OCI-LY3 (cell line): ENCODE measurements at regions not wholly inside any gene's neighbourhood (a gene's known extent, or its start where the extent isn't known, plus 50 kb on each side); places are given as distances from the start of the nearest gene placed in this dataset.

Source experiments
- H2AFZ ChIP-seq: fragments of 200-600, 300-600 bp; shearing (Covaris generic); 2 replicates; pipeline ENCODE4 v1.6.0; 2014; ENCODE audit warnings: antibody characterized with exemption, low read depth, low read length
- H3K27ac ChIP-seq: fragments of 200-600, 300-600 bp; sonication (generic); 2 replicates; pipeline ENCODE4 v1.5.1; 2014; ENCODE audit warnings: mild to moderate bottlenecking, low read length, moderate library complexity, mixed read lengths
- H3K27me3 ChIP-seq: fragments of 200-600, 300-600 bp; sonication (generic); 2 replicates; pipeline ENCODE4 v1.6.1; 2014; ENCODE audit warnings: low read depth, low read length, mixed read lengths
- H3K36me3 ChIP-seq: fragments of 200-600, 300-600 bp; sonication (generic); replicated peaks from 2 replicates; pipeline ENCODE3; 2014; ENCODE audit warnings: low read depth, low read length, mixed read lengths
- H3K4me1 ChIP-seq: fragments of 300-600, 200-600 bp; sonication (generic); 2 replicates; pipeline ENCODE4 v1.6.1; 2014; ENCODE audit warnings: low read length, mixed read lengths
- H3K4me2 ChIP-seq: fragments of 200-600, 300-600 bp; sonication (generic); 2 replicates; pipeline ENCODE4 v1.6.1; 2014; ENCODE audit warnings: low read length, mixed read lengths
- H3K4me3 ChIP-seq: fragments of 300-600, 200-600 bp; sonication (generic); 2 replicates; pipeline ENCODE4 v1.5.1; 2014; ENCODE audit warnings: antibody characterized with exemption, mild to moderate bottlenecking, low read length, moderate library complexity
- H3K79me2 ChIP-seq: fragments of 300-600, 200-600 bp; shearing (Covaris generic); 2 replicates; pipeline ENCODE4 v1.6.1; 2014; ENCODE audit warnings: mild to moderate bottlenecking, low read length, mixed read lengths
- H3K9ac ChIP-seq: fragments of 300-600, 200-600 bp; shearing (Covaris generic); 2 replicates; pipeline ENCODE4 v1.6.0; 2014; ENCODE audit warnings: mild to moderate bottlenecking, low read length, moderate library complexity
- H3K9me3 ChIP-seq: fragments of 200-600, 300-600 bp; shearing (Covaris generic); 2 replicates; pipeline ENCODE4 v1.6.1; 2014; ENCODE audit warnings: low read length, mixed read lengths; ENCODE audit not compliant: insufficient read depth
- H4K20me1 ChIP-seq: fragments of 200-600, 300-600 bp; sonication (generic); 2 replicates; pipeline ENCODE4 v1.6.1; 2016; ENCODE audit warnings: low read length, mixed read lengths; ENCODE audit not compliant: insufficient read depth
- CTCF ChIP-seq: fragments of 200-600, 300-600 bp; sonication (generic); IDR thresholded peaks from 2 replicates; pipeline ENCODE4 v1.5.1; 2014; ENCODE audit warnings: antibody characterized with exemption, low read length, low read depth
- EZH2phosphoT487 ChIP-seq: fragments of 200-600 bp; shearing (Covaris generic); IDR thresholded peaks from 2 replicates; pipeline ENCODE4 v1.6.1; 2018; ENCODE audit warnings: antibody characterized with exemption, mixed run types, low read depth

- no peak overlapping the region for H2AFZ ChIP-seq
- H3K27ac ChIP-seq: no peak overlapping the region
- no peaks in the 10 kb centered on the region for H4K20me1 ChIP-seq
- no peak for TF ChIP-seq EZH2phosphoT487
- TF ChIP-seq CTCF: no peak
- no peaks in the 10 kb centered on the region for H3K4me1 ChIP-seq
- no peak overlapping the region for H3K4me3 ChIP-seq
- H3K79me2 ChIP-seq: no peaks in the 10 kb centered on the region
- no peak overlapping the region for H3K9ac ChIP-seq
- H3K9me3 ChIP-seq: no peaks in the 10 kb centered on the region
- no peak overlapping the region for H3K4me2 ChIP-seq
- H3K27me3 ChIP-seq: peaks cover 6% of the 10 kb centered on the region; the same call in 1 of the 2 replicates
- no peaks in the 10 kb centered on the region for H3K36me3 ChIP-seq
These were observed 98.6 kb downstream of the MAT2B start for GRCh38 chr5:163604013-163604412.

- H3K4me2 ChIP-seq: no peak overlapping the region
- H4K20me1 ChIP-seq: no peaks in the 10 kb centered on the region
- no peaks in the 10 kb centered on the region for H3K4me1 ChIP-seq
- no peaks in the 10 kb centered on the region for H3K36me3 ChIP-seq
- H3K9me3 ChIP-seq: no peaks in the 10 kb centered on the region
- no peak overlapping the region for H2AFZ ChIP-seq
- no peak for TF ChIP-seq CTCF
- H3K79me2 ChIP-seq: no peaks in the 10 kb centered on the region
- H3K9ac ChIP-seq: no peak overlapping the region
- H3K4me3 ChIP-seq: no peak overlapping the region
- H3K27ac ChIP-seq: no peak overlapping the region
- H3K27me3 ChIP-seq: no peaks in the 10 kb centered on the region
These were observed 101.8 kb downstream of the MAT2B start for GRCh38 chr5:163607256-163607655.

GRCh38 chr5:163608621-163609020, 103.2 kb downstream of the MAT2B start:
- no peak overlapping the region for H2AFZ ChIP-seq
- H3K4me3 ChIP-seq: no peak overlapping the region
- TF ChIP-seq CTCF (no peak), EZH2phosphoT487 (no peak)
- no peaks in the 10 kb centered on the region for H3K4me1 ChIP-seq
- H3K27me3 ChIP-seq: peaks cover 3% of the 10 kb centered on the region; the same call in 1 of the 2 replicates
- no peaks in the 10 kb centered on the region for H4K20me1 ChIP-seq
- no peaks in the 10 kb centered on the region for H3K36me3 ChIP-seq
- H3K27ac ChIP-seq: no peak overlapping the region
- H3K79me2 ChIP-seq: no peaks in the 10 kb centered on the region
- H3K4me2 ChIP-seq: no peak overlapping the region
- no peak overlapping the region for H3K9ac ChIP-seq
- H3K9me3 ChIP-seq: no peaks in the 10 kb centered on the region

GRCh38 chr5:163609910-163610309, 104.5 kb downstream of the MAT2B start:
- no peak overlapping the region for H3K27ac ChIP-seq
- H3K9ac ChIP-seq: no peak overlapping the region
- no peak overlapping the region for H3K4me3 ChIP-seq
- no peaks in the 10 kb centered on the region for H3K36me3 ChIP-seq
- TF ChIP-seq EZH2phosphoT487 (no peak), CTCF (no peak)
- no peaks in the 10 kb centered on the region for H4K20me1 ChIP-seq
- H3K27me3 ChIP-seq: peaks cover 9% of the 10 kb centered on the region; the same call in 1 of the 2 replicates
- no peaks in the 10 kb centered on the region for H3K4me1 ChIP-seq
- no peaks in the 10 kb centered on the region for H3K9me3 ChIP-seq
- no peak overlapping the region for H2AFZ ChIP-seq
- H3K4me2 ChIP-seq: no peak overlapping the region
- H3K79me2 ChIP-seq: no peaks in the 10 kb centered on the region
